NK-92 treated with Interleukin-12 subunit alpha and Interleukin-12 subunit beta, amount 100 ng/mL, for 24 hours (cell line): ENCODE measurements at regions not wholly inside any gene's neighbourhood (a gene's known extent, or its start where the extent isn't known, plus 50 kb on each side); places are given as distances from the start of the nearest gene placed in this dataset.
"Not testable (repeated sequence)": the region's sequence is repeated elsewhere in the genome, so short reads cannot be mapped to it uniquely, and the experiment has no call there.

ENCODE experiments used
- DNase-seq: peaks from one replicate; lab custom pipeline; 2025; lab: John Stamatoyannopoulos, UW

DNA sequence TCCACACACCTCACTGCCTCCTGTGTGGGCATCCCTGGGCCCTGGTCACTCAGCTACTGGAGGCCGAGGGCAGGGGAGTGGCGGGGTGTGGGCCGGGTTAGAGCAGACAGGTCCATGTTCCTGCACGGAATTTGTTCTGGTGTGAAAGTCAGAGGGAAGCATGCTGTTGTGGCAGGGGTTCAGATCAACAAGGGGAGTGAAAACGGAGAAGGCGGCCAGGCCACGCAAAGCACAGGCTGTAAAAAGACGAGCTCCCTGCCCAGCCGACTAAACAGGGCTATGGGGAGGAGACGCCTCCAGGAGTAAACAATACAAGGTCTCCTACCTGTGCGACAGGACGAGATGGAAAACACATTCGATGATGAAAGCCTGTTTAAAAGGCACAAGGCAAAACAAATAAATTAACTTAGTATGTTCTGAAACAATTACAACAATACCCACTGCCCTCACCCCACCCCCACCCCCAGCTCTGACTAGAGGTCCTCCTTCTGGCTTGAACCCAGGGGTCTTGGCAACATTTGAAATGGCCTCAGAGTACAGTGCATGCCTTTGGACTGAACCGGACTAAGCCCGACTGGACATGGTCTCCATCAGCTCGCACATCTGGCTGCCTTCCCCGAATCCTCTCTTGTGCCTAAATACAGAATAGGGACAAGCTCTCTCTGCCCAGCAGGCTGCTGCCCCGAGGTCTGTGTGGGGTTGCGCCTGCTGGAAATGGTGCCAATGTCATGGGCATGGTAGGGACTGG, 274.9 kb upstream of the DIO3 start:
- no peak for DNase-seq

DNA sequence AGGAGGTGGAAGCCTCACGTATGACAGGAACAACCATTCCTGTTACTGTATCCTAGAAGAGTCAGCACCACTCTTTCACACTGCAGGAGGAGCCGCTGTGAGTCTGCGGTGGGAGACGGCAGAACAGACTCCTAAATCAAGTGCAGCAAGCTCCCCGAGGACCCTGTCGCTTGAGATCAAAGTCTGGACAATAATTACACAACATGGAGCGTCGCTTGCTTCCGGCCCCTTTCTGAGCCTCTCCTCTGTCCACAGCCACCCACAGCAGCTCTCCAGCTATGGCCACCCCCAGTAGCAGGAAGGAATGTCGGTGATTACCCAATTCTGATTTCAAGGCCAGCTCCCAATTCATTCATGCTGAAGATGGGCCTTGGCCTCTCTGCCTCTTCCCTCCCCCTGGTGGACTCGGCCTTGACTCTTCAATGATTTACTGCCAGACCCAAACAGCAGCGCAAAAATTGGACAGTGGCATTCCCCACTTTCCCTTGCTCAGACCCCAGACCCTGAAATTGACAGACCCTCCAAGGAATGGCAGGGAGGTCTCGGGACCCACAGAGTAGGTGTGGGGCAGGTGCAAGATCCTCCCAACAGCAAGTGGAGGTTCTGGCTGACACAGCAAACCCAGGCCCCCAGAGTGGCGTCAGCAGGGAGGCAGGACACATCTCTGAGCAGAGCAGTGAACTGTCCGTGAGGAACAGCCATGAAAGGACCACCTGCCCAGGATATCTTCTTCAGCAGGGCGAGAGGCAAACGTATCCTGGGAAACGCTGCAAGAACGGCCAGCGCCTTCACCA, 272.7 kb upstream of the DIO3 start:
- no peak for DNase-seq

DNA sequence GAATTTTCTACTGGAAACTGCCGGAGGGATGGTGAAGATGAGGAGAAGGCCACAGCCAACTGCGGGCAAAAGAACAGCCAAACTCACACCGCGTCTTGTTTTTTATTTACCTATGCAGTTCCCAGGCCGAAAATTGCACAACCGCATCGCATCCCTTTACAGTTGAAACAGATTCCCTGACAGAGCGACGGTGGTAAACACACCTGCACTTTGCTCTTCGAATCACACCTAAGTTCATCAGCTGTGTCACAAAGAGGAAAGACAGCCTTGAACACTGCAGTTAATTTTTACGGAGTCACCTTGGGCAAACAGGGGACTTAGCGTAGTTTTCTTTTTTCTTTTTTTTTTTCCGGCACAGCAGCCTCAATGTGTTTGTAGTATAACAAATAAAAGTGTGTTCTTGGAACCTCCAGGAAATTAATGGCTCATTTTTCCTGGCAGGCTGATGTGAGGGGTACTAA, 272.0 kb upstream of the DIO3 start:
- no peak for DNase-seq

DNA sequence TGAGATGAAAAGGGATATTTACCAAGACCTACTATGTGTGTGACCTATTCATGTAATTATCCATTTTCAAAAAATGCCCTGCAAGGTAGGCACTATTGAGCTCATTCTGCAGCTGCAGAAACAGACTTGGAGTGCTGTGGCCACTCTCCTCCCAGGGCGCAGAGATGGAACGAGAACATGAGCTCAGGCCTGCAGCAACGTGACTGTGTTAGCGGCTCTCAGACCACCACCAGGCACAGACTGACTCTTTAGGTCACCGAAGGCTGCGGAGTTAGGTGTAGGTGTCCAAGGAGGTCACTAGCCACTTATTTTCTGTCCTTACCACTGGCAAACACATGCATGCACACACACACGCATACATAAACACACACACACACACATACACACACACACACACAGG, 271.4 kb upstream of the DIO3 start:
- no peak for DNase-seq

DNA sequence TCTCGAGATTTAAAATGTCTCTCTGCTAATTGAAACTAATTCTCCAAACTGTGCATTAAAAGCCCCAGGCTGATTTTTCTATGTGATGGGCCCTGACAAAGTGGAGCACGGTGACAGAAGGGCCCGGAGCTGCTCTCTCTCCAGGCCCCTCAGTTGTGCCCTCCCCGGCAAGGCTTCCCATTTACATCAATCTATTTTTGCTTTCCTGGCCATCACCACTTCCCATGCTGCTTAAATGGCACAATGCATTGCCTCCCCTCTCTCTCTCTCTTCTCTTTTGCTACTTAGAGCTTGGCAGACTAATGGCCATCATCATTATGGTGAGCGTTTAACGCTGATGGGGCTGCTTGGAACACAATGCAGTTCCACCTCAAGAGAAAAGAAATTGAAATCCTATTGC, 270.7 kb upstream of the DIO3 start:
- DNase-seq: no peak

DNA sequence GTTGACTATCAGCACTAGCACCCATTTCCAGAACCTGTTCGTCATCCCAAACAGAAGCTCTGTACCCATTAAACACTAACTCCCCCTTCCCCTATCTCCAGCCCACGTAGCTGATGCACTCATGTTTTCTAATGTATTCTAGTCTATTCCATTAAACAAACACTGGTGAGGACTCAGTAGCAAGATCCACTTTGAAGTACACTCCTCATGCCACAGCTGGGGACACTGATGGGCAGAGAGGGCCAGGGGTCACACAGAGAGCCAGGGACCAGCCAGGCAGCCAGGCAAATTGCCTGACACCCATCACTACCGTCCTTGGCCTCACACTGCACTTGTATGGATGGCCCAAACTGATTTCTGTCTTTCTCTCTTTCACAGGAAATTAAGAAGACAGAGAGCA, 269.9 kb upstream of the DIO3 start:
- DNase-seq: no peak

DNA sequence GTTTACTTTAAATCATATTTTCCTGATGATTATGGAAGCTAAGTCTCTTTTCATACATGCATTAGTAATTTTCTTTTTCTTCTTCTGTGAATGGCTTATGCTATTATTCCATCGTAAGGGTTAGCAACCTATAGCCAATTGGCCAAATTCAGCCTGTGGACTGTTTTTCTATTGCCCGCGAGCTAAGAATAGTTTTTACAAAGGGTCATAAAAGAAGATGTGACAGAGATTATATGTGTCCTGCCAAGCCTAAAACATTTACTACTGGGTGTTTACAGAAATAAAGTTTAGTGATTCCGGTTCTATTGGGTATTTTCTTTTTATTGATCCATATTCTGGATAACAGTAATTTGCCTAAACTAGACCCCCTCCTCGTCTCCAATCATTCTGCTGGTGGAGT, 268.8 kb upstream of the DIO3 start:
- DNase-seq: no peak

DNA sequence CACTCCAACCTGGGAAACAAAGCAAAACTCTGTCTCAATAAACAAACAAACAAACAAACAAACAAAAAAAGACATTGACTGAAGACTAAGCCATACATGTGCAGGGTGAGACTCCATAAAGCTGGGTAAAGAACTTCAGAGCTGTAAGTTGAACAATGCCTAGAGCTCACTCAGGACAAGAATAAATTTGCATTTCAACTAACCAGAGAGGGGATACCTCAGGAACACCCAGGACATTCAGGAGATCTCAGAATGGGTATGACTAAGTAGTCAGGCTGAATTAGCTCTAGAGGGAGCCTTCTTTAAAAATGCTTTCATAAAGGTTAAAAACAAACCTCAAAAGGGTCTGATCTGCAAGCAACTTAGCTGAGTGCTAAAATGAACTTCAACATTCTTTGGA, 267.7 kb upstream of the DIO3 start:
- no peak for DNase-seq

DNA sequence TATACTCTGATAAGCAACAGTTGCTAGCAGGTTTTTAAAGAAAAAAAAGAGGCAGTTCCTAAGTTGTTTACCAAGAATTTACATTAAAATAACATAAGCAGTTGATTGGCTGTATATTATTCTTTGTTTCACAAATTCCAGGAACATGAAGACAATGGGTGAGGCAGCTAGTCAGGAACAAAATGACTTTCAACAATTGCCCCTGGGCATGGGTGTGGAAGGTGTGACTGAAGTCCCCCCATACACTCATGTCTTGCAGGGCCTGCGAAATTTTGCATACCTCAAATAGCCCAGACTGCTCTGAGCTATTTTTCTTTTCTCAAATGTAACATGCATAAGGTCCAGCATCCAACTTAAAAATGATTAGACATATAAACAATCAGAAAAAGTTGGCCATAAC, 267.2 kb upstream of the DIO3 start:
- DNase-seq: no peak

DNA sequence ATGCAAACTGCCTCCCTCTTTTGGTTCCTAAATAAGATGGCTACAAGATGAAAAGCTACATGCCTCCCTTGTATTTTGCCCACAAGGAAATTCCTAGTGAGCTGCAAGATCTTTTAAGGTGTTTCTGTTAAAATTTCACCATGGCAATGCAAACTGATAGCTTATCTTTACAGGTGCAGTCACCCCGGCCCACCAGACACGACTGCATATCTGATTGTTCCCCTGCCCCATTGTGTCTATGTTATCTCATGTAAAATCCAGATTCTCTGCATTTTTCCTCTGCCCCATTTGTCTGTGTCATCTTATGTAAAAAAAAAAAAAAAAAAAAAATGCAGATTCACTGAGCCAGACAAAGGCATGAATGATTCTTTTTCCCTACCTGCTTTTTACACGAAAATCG, 261.5 kb upstream of the DIO3 start:
- DNase-seq: not testable (repeated sequence)

DNA sequence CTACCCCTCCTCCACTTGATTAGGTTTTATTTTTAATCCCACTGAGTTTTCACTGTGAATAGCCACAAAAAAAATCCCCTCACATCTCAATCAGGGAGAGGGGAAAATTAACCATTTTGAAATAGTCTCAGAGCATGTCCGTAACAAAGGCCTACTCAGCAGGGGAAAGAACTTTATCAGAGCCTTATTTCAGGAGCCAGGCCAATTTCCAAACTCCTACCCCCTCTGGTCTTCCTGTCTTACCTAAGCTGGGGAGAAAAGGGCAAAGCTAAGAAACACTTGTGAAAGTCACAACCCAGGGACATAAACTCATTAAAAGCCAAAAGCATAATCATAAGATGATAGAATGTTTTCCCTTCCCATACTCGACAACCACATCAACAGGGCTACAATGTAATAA, 260.3 kb upstream of the DIO3 start:
- no peak for DNase-seq

DNA sequence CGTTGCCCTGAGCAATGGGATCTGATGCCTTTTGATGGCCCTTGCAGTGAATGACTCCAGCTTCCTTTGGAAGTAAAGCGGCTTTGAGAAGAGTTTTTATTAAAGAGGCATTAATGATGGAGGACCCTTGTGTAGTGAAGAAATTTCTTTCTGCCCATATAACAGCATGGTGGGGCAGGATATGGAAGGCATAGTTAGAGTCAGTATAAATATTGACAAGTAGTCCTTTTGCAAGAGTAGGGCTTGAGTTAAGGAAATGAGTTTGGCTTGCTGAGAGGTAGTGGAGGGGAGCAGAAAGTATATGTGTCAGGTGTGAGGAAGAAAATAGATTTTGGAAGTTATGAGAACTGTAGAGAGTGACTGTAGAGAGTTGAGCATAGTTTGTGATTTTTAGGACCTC, 254.1 kb upstream of the DIO3 start:
- DNase-seq: not testable (repeated sequence)

DNA sequence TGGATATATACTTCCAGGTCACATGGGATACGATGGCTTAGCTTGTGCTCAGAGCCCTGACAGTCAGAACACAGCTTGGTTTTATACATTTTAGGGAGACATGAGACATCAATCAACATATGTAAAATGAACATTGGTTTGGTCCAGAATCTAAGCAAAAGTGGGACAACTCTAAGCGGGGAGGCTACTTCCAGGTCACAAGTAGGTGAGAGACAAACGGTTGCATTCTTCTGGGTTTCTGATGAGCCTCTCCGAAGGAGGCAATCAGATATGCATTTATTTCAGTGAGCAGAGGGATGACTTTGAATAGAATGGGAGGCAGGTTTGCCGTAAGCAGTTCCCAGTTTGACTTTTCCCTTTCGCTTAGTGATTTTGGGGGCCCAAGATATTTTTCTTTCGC, 250.1 kb upstream of the DIO3 start:
- DNase-seq: not testable (repeated sequence)

DNA sequence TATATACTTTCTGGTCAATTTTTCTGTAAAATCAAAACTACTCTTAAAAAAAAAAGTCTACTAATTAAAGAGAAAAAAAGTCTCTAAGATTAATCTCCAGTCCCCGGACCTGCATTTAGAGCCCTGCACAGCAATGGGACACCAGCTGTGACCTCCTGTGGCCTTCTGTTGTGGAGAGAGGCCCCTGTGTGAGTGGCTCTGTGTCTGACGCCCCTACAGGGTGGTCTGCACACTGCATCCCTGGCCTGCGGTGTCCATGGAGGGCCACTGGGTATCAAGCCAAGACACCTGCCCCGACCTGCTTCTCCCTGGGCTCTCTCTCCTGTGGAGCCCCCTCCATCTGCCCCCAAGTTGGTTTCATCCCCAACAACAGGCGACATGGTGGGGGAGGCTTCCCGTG, 248.0 kb upstream of the DIO3 start:
- DNase-seq: no peak

DNA sequence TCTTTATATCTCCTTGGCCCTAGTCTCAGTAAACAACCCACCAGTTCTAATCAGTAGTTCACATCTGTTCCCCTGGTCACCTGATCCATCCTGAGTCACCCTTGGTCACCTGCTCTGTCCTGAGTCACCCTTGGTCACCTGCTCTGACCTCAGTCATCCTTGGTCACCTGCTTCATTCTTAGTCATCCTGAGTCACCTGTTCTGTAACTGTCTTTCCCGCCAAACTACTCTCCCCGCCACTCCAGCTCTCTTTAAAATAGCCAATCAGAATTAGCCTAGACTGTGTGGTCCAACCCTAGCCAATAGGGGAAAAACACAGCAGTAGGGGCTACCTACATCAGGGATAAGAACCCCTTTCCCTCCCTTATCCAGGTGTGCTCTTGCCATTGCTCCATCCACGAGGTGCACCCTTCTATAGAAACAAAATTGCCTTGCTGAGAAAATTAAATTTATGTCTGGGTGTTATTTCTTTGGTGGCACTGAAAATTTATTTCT, 245.4 kb upstream of the DIO3 start:
- DNase-seq: no peak

DNA sequence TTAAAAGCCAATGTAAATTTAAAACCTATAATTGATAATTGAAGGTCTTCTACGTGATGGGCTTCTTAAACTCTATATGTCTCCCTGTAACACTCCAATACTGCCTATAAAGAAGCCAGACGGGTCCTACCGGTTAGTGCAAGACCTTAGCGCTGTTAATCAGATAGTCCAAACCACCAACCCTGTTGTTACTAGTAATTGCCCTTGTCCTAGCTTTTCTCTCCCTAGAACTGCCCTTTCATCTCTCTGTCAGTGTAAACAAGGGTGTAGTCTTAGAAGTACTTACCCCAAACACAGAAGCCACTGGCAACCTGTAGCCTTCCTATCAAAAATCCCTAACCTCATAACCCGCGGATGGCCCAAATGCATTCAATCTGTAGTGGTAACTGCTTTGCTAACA, 243.0 kb upstream of the DIO3 start:
- DNase-seq: no peak

DNA sequence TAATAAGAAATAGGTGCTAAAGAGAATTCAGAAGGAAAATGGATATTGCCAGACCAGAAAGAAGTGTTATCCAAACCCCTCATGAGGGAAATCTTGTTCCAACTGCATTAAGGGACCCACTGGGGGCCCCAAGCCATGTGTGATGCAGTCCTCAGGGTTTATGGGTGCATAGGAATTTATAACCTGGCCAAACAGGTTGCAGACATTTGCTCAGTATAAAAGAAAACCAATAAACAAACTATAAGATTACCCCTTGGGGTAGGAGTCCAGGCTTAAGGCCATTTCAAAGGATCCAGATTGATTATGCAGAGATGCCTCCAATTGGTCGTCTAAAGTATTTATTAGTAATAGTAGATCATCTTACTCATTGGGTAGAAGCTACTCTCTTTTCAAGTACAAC, 240.9 kb upstream of the DIO3 start:
- DNase-seq: no peak

DNA sequence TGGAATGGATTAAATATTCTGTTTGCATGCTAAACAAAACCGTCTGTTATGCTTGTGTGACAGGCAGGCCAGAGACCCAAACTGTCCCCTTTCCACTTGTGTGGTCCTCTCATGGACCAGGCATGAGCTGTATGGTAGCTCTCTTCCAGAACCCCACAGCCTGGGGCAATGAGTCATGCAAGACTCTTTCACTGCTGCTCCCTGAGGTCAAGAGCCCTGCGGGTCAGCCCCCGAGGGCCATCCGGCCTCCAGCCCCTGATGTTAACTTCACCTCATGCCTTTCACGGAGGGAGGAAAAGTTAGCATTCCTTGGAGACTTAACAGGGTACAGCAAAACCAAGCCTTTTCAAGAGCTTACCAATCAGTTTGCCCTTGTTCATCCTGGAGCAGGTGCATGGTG, 239.1 kb upstream of the DIO3 start:
- no peak for DNase-seq

DNA sequence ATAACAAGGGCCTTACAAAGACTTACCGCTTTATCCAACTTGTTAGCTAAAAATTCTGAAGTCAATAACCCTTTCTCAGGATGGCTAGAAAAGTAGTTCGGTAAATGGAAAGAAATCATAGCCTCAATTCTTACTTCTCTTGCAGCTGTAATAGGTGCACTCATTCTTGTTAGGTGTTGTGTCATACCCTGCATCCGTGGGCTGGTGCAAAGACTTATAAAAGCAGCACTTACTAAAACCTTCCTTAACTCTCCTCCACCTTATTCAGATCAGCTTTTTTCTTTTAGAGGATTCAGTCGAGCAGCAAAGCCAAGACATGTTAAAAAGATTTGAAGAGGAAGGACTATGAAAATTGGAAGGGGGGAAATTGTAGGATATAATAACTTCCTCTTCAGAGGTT, 238.2 kb upstream of the DIO3 start:
- no peak for DNase-seq

DNA sequence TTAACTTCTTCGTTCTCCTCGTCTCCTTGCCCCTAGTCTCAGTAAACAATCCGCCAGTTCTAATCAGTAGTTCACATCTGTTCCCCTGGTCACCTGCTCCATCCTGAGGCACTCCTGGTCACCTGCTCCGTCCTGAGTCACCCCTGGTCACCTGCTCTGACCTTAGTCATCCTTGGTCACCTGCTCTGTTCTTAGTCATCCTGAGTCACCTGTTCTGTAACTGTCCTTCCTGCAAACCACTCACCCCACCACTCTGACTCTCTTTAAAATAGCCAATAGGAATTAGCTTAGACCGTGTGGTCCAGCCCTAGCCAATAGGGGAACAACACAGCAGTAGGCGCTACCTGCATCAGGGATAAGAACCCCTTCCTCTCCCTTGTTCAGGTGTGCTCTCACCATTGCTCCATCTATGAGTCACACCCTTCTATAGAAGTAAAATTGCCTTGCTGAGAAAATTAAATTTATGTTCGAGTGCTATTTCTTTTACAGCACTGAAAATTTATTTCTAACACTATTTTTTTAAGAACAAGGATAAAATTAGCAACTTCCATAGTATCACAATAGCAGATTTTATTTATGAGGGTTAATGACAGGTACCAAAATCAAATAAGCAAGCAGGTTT, 237.6 kb upstream of the DIO3 start:
- not testable (repeated sequence) for DNase-seq

DNA sequence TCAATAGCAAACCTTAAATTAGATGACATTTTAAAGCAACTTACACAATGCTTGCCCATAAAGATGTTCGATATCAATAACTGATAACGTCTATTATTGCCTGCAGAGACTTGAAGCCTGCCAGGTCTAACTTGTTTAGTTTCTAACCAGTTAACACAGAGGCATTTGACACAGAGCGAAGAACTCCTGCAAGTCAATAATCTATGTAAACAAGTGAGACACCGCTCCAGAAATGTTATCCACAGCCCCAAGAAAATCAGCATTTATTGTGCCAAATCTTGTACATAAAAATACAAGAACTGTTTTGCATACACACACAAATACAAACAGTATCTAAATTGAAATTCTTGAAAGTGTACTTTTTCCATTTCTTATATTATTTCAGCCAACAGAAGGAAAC, 236.0 kb upstream of the DIO3 start:
- no peak for DNase-seq

DNA sequence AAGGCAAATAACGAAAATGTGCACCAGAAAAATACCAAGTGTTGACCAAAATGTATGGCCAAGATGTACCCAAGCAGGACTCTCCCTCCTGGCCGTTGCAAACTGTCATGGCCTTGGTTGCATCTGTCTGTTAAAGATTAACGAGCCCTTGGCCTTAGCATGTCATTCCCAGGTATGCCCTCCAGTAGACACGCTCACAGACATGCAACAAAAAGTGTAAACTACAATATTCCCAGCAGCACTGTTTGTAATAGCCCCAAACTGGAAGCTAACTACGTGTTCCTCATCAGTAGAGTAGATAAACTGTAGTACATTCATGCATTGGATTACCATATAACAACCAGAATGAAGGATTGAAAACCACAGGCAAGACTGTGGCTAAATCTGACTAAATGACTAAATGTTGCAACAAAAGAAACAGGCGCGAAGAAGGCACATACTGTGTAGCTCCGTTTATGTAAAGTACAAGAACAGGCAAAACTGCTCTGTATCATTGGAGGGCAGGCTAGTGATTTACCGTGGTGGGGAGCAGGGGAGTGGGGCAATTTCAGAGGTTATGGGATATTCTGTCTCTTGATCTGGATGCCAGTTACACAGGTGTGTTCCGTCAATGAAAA, 232.8 kb upstream of the DIO3 start:
- DNase-seq: no peak
